OCI-LY7 (cell line): ENCODE measurements at regions not wholly inside any gene's neighbourhood (a gene's known extent, or its start where the extent isn't known, plus 50 kb on each side); places are given as distances from the start of the nearest gene placed in this dataset.

Source experiments
- BruUV-seq: library from RNA; stranded (reverse); fragments of 400-500 nt; replicated peaks from 2 replicates; lab custom pipeline; 2021; lab: Mats Ljungman, UMichigan
- CTCF ChIA-PET: fragments of 300-600 bp; sonication (Branson Sonifier 250); formaldehyde crosslinking; loops from one replicate; lab custom pipeline; 2022; ENCODE audit warnings: antibody characterized with exemption; ENCODE audit not compliant: unreplicated experiment; lab: Charles Lee
- POLR2A ChIA-PET: fragments of 300-600 bp; sonication (Branson Sonifier 250); formaldehyde crosslinking; loops from one replicate; lab custom pipeline; 2022; ENCODE audit warnings: antibody characterized with exemption; lab: Charles Lee
- DNase-seq: peaks from one replicate; pipeline ENCODE4 v3.0.0-alpha.2; 2015; ENCODE audit warnings: low spot score
- H2AFZ ChIP-seq: fragments of 200-600 bp; sonication (generic), shearing (Covaris generic); 2 replicates; pipeline ENCODE4 v1.6.1; 2014; ENCODE audit warnings: mild to moderate bottlenecking, antibody characterized with exemption, low read length, moderate library complexity
- H3K27ac ChIP-seq: fragments of 200-600 bp; sonication (generic); 2 replicates; pipeline ENCODE4 v1.5.1; 2014; ENCODE audit warnings: mixed run types, low read depth, mild to moderate bottlenecking, moderate library complexity, low read length, inconsistent platforms; ENCODE audit not compliant: poor library complexity, severe bottlenecking
- H3K36me3 ChIP-seq: fragments of 200-600 bp; sonication (generic); 2 replicates; pipeline ENCODE4 v1.6.1; 2014; ENCODE audit warnings: mild to moderate bottlenecking, antibody characterized with exemption, low read length, moderate library complexity, mixed read lengths; ENCODE audit not compliant: insufficient read depth
- H3K4me1 ChIP-seq: fragments of 200-600 bp; sonication (generic); 2 replicates; pipeline ENCODE4 v1.5.1; 2014; ENCODE audit warnings: mild to moderate bottlenecking, low read length; ENCODE audit not compliant: insufficient read depth, poor library complexity, severe bottlenecking
- H3K4me2 ChIP-seq: fragments of 200-600 bp; sonication (generic); 2 replicates; pipeline ENCODE4 v1.6.1; 2014; ENCODE audit warnings: mild to moderate bottlenecking, low read length
- H3K4me3 ChIP-seq: fragments of 200-600 bp; sonication (generic); 2 replicates; pipeline ENCODE4 v1.5.1; 2014; ENCODE audit warnings: mild to moderate bottlenecking, low read depth, low read length; ENCODE audit not compliant: poor library complexity, severe bottlenecking
- H3K79me2 ChIP-seq: fragments of 200-600 bp; sonication (generic); 2 replicates; pipeline ENCODE4 v1.6.1; 2016; ENCODE audit warnings: low read depth, mild to moderate bottlenecking, low read length, moderate library complexity, mixed read lengths; ENCODE audit not compliant: insufficient read depth
- H3K9me2 ChIP-seq: fragments of 200-600 bp; sonication (generic); 2 replicates; pipeline ENCODE4 v1.6.1; 2016; ENCODE audit warnings: mild to moderate bottlenecking, low read length, mixed read lengths; ENCODE audit not compliant: insufficient read depth
- H3K9me3 ChIP-seq: fragments of 200-600 bp; sonication (generic); 2 replicates; pipeline ENCODE4 v1.6.1; 2014; ENCODE audit warnings: mild to moderate bottlenecking, mixed run types, low read length, mixed read lengths
- H4K20me1 ChIP-seq: fragments of 200-600 bp; sonication (generic); 2 replicates; pipeline ENCODE4 v1.6.1; 2014; ENCODE audit warnings: mild to moderate bottlenecking, antibody characterized with exemption, low read length, moderate library complexity, mixed read lengths; ENCODE audit not compliant: insufficient read depth
- CTCF ChIP-seq: fragments of 200-600 bp; sonication (generic); conservative IDR thresholded peaks from 2 replicates; pipeline ENCODE4 v1.5.1; 2014; ENCODE audit warnings: mild to moderate bottlenecking, antibody characterized with exemption, low read length, moderate library complexity, mixed read lengths
- EZH2phosphoT487 ChIP-seq: fragments of 200-600 bp; sonication (generic); IDR thresholded peaks from 2 replicates; pipeline ENCODE4 v1.6.1; 2018; ENCODE audit warnings: low read depth, borderline replicate concordance, mild to moderate bottlenecking, mixed run types, antibody characterized with exemption, low read length, moderate library complexity, mixed read lengths
- intact Hi-C: fragments of 100-400 bp; cut with micrococcal nuclease; formaldehyde crosslinking; loops from one replicate; pipeline ENCODE4 v1.10.0; 2022; ENCODE audit not compliant: unreplicated experiment

- CTCF ChIA-PET, result no interaction called here
- DNase-seq, result no peak
- Histone ChIP-seq H3K9me2 (no peaks in the 10 kb centered on the region), H3K4me2 (no peak overlapping the region), H2AFZ (no peak overlapping the region), H3K36me3 (no peaks in the 10 kb centered on the region), H3K4me3 (no peak overlapping the region), H3K27ac (no peak overlapping the region), H4K20me1 (no peaks in the 10 kb centered on the region), H3K79me2 (no peaks in the 10 kb centered on the region), H3K4me1 (no peaks in the 10 kb centered on the region), H3K9me3 (no peaks in the 10 kb centered on the region)
- no TSS peak for BruUV-seq
- intact Hi-C loops, result no loop called here
- TF ChIP-seq EZH2phosphoT487 (no peak), CTCF (no peak)
- POLR2A ChIA-PET, result no interaction called here
Measured at GRCh38 chr10:47060993-47061500, 149.8 kb downstream of the PTPN20 start.

GRCh38 chr10:47061776-47062175 lies 150.5 kb downstream of the PTPN20 start:
- H2AFZ ChIP-seq, result no peak overlapping the region
- no peak overlapping the region for H3K4me3 ChIP-seq
- H3K36me3 ChIP-seq, result no peaks in the 10 kb centered on the region
- H3K4me2 ChIP-seq, result no peak overlapping the region
- intact Hi-C loops, result no loop called here
- H3K79me2 ChIP-seq, result no peaks in the 10 kb centered on the region
- no peaks in the 10 kb centered on the region for H3K9me2 ChIP-seq
- TF ChIP-seq CTCF, result no peak
- no peak for TF ChIP-seq EZH2phosphoT487
- ChIA-PET CTCF (no interaction called here), POLR2A (no interaction called here)
- no peak for DNase-seq
- H3K9me3 ChIP-seq, result no peaks in the 10 kb centered on the region
- no peaks in the 10 kb centered on the region for H4K20me1 ChIP-seq
- no peaks in the 10 kb centered on the region for H3K4me1 ChIP-seq
- no peak overlapping the region for H3K27ac ChIP-seq
- no TSS peak for BruUV-seq

- intact Hi-C loops, result no loop called here
- no peak overlapping the region for H3K4me3 ChIP-seq
- POLR2A ChIA-PET, result no interaction called here
- no peaks in the 10 kb centered on the region for H3K4me1 ChIP-seq
- H3K9me2 ChIP-seq, result no peaks in the 10 kb centered on the region
- TF ChIP-seq EZH2phosphoT487 (no peak), CTCF (peak; percentile 29; the same call in 1 of the 2 replicates)
- no peaks in the 10 kb centered on the region for H3K9me3 ChIP-seq
- no TSS peak for BruUV-seq
- H3K4me2 ChIP-seq, result no peak overlapping the region
- no peak overlapping the region for H2AFZ ChIP-seq
- H4K20me1 ChIP-seq, result no peaks in the 10 kb centered on the region
- H3K79me2 ChIP-seq, result no peaks in the 10 kb centered on the region
- no peak for DNase-seq
- H3K27ac ChIP-seq, result no peak overlapping the region
- H3K36me3 ChIP-seq, result no peaks in the 10 kb centered on the region
- CTCF ChIA-PET, result no interaction called here
Measured at GRCh38 chr10:47062441-47063200, 151.4 kb downstream of the PTPN20 start.
